Fibroblast of peridontal ligament (primary cell): ENCODE measurements at regions not wholly inside any gene's neighbourhood (a gene's known extent, or its start where the extent isn't known, plus 50 kb on each side); places are given as distances from the start of the nearest gene placed in this dataset.

Experiments
- DNase-seq: peaks from one replicate; pipeline ENCODE4 v3.0.0-alpha.2; 2010; ENCODE audit errors: extremely low read depth

DNA sequence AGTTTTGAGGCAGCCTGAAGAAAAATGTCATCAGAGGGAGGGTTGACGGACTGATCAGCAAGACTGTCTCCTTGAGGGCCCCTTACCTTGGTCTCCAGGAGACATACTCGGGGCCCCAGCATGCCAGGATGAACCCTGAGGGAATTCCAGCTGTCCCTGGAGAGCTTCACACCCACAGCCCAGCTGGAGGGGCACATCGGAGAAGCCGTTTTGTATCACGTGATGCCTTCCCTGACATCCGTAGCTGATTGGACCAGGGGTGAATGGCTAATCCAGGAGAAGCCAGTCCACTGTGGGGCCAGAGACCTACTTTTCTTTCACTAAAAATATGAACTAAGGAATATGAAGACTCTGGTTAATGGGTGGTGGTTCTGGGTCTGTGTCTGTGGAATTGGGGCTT lies 86.0 kb upstream of the TP53I11 start:
- no peak for DNase-seq

DNA sequence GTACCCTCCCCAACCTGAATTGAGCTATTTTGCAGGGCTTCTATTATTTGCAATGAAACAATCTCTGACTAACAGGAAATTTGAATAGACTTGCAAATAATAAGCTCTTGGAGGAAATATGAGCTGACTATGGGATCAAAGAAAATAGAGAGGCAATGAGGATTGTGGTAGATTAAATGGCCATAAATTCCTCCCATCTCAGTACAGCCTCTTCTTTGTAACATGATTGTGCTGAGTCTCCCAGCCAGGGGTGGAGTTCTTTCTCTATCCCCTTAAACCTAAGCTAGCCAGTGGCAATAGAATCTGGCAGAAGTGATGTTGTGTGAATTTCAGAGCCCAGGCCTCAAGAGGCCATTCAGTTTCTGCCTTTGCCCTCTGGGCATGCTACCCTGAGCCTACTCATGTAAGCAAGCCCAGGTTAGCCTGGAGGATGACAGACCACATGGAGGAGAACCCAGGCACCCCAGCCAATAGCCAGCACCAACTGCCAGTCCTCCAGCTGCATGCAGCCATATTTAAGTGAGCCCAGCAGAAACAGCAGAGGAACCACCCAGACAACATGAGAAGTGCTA lies 86.8 kb upstream of the TP53I11 start:
- DNase-seq: no peak

DNA sequence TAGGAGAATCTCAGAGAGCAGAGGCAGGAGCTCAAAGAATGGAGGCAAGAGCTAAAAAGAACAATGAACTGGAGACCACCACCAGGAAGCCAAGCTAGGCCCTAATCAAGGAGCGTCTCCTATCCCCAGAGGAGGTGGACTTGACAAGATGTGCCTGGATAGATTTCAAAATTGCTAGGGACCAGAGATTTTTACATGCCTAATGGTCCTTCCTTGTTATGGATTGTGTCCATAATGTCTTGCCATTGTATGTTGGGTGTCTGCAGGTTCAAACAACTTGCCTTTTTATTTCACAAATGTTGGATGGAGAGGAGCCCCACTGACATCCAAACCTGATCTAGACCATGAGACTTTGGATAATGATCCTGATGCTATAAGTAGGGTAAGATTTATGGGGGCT lies 88.2 kb upstream of the TP53I11 start:
- DNase-seq: no peak

DNA sequence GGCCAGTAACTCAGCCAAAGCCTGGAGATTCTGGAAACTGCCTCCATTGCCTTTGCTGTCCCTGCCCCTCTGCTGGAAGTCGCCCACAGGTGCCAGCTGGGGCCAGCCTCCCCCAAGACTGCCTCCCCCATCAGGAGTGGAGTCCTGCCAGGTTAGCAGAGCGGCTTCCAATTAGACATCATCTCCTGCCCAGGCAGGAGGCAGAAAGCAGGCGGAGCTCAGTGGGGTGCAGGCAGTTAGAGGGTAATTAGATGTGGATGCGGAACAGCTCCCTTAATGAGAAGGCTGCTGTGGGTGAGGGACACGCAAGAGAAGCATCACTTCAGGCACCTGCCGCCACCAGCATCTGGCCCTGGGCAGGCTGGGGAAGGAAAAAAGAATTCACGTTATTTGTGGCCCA lies 90.9 kb upstream of the TP53I11 start:
- DNase-seq: no peak

DNA sequence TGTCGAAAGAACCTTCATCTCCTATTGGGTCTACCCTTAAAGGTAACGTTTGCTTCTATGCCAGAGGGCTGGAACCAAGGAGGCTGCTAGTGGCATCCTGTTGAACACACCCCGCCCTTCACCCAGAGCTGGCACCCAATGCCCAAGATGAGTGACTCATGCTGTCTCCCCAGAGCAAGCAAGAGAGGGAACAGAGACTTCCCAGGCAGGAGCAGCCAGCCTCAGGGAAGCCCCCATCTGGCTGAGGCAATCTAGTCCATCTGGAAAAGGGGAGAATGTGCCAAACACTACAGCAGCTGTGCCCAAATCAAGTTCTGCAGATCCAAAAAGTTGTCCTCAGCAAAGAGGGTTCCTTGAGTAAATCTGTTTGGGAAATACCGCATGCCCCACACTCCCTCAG lies 91.9 kb upstream of the TP53I11 start:
- no peak for DNase-seq

DNA sequence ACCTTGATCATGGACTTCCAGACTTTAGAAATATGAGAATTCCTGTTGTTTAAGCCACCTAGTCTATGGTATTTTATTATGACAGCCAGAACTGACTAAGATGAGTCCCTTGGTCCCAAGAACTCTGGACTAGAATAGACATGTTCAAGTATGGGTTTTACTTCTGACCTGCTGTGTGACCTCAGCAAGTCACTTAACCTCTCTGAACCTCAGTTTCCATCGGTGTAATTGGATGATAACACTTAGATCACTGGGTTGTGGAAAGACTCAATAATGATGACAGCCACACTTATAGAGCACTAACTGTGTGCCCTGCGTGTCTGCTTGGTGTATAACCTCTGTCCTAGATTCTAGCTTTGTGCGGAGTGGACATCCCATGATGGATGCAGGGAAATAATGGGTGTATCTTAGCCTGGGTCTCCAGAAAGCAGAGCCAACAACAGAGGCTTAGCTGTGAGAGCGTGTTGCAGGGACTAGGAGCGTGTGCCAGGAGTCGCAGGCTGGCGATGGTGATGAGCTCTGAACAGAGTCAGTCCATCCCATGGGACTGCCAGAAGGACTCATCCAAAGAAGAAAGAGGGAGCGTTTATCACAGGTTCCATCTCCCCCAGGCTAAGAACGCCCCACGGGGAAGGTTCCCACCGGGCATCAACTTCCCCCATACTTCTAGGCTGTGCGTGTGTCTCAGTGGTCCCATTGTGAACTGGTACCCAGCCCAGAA lies 93.2 kb upstream of the TP53I11 start:
- no peak for DNase-seq

DNA sequence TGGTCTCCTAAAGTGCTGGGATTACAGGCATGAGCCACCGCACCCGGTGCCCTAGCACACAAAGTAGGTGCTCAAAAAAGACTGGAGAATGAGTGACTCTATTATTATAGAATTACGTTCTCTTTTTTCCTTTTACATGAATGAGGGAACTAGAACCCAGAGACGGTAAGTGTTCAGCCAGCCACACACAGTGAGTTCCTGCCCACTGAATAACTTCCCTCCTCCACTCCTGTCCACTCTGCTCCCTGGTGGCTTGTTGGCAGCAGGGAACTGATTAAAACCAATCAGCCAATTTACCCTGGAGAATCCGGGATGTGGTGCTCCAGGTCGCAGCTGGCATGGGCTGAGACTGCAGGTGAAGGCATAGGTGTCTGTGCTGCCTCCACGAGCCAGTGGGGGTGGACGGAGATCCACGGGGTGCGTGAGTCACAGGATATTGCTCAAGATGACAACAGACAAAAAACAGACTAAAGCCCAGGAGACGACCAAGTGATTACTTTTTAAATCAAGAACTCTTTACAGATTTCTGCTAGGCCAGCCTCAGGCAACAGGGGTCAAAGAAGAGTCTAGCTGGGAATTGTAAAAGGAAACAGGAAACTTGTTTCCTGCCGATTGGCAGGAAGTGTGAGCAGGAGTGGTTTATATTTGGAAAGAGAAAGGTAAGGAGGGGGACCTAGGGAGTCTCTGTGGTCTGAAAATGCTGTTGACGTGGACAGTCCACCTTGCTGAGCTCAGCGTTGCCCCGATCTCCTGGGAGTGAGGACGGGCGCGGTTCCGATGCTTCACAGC lies 95.2 kb upstream of the TP53I11 start:
- peak; percentile 40 for DNase-seq

DNA sequence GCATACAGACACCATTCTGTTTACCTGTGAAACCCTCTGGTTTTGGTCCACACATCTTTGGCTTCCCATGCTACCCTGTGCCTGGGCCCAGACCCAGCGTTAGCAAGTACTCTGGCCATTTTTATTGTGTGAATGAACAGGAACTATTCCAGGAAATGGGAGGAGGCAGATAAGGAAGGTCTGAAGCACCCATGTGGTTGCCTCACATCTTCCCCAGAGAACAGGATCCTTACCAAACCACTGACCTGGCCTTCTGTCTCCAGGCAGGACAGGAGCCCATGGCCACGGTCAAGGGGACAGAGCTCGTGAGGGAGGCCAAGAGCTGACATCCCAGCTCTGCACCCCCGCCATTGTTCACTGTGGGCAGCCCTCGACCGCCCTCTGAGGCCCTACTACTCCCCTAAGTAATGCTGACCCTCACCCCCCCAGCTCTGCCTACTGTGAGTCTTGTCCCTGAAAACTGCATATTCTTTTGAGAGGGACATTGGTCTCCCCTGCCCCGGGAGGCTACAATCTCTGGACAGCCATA lies 97.7 kb upstream of the TP53I11 start:
- no peak for DNase-seq

DNA sequence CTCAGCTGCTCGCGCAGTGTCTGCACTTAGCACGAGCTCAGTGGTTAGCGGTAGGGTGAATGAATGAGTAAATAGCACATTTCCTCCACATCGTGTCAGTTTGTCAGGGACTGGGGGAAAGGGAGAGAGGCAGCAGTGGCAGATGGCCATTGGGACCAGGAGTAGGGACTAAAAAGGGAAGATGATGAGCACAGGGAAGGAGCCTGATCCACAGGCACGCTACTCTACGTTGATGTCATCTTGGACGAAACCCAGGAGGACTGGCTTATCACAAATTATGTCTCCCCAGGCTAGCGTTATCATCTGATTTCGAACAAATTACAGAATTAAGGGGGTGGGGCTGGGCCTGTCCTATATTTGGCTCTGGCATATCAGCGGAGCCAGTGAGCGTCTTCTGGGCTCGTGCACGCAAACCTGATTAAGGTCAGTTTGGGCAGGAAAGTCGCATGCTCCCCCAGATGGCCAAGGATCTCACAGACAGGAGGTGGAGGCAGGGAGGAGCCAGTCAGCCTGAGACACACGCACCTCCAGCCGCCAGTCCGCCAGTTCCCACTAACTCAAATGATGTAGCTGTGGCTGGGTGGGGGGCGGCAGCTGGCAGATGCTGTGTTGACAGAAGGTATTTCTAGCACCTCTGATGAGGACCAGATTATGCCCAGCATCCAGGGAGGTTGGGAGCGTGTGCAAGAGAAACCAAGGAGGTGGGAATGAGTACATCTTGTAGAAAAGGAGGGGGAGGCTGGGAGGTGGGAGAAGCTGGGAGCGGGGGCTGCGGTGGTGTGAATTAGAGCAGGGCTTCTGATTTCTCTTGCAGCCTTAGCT lies 97.4 kb upstream of the PRDM11 start:
- DNase-seq: no peak

DNA sequence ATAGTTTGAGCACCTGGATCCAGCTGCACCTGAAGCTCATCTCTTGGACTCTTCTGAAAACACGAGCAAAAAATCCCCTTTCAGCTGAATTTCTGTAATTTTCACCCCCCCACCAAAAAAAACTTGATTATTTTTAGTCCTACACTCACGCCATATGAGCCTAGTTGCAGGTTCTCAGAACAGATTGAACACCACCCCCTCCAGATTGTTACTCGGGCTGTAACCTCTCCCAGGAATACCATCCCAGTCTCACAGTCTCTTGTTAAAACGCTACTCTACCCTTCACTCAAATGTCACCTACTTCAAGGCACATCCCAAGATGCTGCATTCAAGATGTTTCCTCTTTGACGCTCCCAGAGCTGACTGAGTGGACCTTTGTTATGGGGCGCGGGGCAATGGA lies 96.3 kb upstream of the PRDM11 start:
- DNase-seq: no peak

DNA sequence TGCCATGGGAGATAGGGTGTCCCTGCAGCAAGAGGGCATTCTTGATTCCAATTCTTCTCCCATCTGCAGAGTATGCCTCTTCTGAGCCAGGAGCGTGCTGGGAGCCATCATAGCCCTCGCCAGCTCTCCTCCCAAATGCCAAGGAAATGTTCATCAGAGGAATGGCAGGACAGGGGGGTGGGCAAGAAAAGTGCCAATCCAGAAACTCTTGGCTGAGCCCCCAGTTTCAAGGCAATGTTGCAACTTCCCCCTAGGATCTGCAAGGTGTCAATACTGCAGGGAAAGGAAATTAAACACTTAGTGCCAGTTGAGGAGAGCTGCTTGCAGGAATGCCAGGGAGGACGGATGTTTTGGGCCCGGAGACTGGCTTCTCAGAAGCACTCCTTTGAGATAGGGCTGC lies 94.8 kb upstream of the PRDM11 start:
- DNase-seq: no peak

DNA sequence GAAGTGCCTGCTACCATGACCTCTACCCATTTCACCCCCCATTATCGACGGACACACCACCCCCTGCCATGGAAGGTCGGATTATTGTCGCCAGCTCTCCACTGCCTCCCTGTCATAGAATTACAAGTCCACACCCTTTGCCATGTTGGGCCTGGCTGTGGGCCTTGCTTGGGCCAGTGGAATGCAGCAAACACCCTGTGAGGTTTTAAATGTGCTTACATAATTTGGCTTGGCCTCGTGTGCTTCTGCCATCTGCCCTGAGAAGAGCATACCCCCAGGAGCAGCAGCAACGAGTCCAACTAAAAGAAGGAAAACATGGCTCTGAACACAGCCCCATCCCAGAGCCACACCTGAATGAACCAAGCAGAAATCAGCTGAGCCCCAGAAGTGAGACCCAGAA lies 94.1 kb upstream of the PRDM11 start:
- DNase-seq: no peak

DNA sequence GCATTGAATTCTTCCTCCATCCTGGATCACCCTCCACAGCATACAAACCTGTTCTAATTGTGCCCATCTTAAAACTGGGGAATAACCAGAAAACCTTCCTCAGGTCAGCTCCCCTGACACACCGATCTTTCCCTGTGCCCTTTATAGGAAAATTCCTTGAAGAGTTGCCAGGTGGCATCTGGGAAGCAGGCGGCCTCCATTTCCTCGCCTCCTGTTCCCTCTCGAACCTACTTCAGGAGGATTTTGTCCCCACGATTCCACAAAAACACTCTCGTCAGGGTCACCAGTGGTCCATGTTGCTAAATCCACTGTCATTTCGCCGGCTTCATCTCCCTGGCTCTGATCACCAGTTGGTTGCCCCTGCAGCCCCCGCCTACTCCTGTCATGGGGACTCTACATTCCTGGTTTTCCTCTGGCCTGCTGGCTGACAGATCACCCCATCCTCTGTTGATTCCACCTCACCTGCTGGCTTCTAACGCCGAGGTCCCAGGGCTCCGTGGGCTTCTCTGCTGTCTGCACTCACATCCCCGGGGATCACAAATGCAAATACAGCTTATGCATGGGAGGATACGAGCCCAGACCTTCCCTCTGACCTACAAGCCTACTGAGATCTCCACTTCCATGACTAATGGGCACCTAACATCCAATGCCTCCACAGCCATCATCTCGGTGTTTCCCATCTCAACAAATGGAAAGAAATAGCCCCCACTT lies 92.5 kb upstream of the PRDM11 start:
- DNase-seq: no peak

DNA sequence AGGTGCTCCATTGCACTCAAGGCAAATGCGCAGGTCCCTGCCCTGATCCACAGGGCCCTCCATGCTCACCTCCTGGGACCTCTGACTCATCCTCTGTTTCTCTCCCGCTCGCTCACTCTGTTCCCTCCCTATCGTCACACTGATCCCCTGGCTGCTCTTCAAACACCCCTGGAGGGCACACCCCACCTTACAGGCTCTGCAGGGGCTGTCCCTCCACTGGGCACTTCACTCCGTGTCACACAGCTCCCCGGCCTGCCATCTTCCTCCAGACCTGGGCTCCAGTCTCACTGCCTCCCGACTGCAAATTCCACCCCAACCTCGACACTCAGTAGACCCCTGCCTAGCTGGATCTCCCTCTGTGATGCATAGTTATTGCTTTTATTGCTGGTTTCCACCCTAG lies 91.5 kb upstream of the PRDM11 start:
- no peak for DNase-seq

DNA sequence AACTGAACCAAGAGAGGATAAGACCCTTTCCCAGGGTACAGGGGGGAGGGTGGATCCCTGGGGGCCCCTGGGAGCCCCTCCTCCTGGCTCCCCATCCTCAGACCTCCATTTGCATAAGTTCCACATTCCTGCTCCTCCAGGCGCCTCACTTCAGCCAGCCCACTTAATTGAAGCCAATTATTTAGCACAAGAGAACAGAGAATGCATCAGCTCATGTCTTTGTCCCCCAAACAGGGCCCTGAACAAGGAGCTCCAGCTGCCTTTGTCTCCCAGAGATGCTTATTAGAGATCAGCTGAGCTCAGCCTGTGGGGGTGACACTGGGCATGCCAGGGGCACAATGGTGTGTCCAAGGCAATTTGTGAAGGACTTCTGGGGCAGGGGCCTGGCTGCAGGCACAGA lies 89.9 kb upstream of the PRDM11 start:
- DNase-seq: no peak

DNA sequence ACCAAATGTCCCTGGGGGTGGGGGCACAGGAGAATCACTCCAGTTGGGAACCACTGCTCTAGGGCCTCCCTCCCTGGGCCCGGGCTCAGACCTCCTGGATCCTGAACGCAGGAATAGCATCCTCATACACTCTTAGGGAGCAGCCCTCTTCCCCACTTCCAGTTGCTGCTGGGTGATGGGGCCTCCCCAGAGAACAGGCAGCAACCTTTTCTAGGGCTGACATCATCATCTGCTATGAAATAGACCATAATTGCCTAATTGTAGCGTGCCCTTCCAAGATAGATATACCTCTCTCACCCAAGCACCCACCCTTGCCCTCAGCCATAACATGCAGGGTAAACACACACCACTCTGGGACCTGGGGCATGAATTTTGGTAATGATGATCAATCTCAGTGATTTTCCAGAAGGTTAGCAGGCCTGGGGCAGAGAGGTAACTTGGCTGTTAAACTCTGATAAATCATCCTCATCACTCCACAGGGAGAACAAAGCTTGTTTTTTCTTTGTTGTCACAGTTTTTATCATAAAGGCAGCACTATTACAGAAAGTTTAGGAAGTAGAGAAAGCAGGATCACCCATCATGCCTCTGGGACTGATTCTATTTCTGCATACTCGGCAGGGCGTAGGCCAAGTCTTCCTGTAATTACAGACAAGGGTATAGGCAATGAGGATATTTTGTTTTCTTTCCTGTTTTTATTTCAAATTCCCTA lies 88.3 kb upstream of the PRDM11 start:
- DNase-seq: no peak

DNA sequence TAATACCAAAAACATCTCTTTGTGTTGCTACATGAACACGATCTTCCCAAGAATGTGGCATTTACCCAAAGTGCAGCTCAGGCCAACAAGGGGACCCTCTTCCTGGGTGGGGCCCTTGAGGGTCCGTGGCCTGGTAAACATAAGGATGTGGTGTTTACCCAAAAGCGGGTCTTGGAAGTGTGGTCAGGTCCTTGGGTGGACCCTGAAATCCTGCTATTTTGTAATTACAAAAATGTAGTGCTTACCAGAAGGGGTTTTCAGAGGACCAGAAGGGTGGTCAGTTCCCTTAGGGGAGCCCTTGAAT lies 87.8 kb upstream of the PRDM11 start:
- DNase-seq: no peak

DNA sequence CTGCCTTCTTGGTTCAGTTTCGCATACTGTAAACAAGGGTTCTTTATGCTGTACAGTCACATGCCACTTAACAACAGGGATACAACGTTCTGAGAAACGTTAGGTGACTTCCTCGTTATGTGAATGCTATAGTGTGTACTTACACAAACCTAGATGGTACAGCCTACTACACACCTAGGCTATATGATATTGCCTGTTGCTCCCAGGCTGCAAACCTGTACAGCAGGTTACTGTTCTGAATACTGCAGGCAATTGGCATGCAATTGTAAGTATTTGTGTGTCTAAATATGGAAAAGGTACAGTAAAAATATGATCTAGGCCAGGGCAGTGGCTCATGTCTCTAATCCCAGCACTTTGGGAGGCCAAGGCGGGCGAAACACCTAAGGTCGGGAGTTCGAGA lies 85.7 kb upstream of the PRDM11 start:
- no peak for DNase-seq

DNA sequence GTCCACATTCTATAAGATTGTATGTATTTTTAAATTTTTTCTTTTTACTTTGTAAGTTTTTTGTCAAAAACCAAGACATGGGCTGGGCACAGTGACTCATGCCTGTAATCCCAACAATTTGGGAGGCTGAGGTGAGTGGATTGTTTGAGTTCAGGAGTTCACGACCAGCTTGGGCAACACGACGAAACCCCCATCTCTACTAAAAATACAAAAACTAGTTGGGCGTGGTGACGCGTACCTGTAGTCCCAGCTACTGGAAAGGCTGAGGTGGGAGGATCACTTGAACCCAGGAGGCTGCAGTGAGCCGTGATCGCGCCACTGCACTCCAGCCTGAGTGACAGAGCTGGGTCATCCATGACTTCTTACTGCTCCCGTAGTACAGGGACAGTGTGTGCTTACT lies 84.8 kb upstream of the PRDM11 start:
- DNase-seq: no peak

DNA sequence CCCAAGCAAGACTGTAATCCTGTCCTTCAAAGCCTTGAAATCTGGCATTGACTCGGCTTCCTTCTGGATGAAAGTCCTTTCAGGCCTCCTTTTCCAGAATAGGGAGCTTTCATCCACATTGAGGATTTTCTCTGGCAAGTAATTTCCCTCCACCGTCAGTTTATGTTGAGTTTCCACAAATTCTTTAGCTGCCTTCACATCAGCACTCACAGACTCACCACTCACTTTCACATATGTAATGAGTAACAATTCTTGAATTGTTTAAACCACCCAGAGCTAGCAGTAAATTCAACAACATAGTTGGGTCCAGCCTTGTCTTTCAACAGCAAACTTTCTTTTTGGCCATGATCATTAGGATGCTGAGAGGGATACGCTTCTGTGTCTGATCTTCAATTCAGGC lies 84.3 kb upstream of the PRDM11 start:
- no peak for DNase-seq
